ENCODE measurements at regions not wholly inside any gene's neighbourhood (a gene's known extent, or its start where the extent isn't known, plus 50 kb on each side); places are given as distances from the start of the nearest gene placed in this dataset.
"Not testable (repeated sequence)": the region's sequence is repeated elsewhere in the genome, so short reads cannot be mapped to it uniquely, and the experiment has no call there.

- DNase-seq (ENCODE audit: low spot score) = peak; percentile 38
Measured at GRCh38 chr2:8324901-8325300, 357.0 kb upstream of the ID2 start.

DNA sequence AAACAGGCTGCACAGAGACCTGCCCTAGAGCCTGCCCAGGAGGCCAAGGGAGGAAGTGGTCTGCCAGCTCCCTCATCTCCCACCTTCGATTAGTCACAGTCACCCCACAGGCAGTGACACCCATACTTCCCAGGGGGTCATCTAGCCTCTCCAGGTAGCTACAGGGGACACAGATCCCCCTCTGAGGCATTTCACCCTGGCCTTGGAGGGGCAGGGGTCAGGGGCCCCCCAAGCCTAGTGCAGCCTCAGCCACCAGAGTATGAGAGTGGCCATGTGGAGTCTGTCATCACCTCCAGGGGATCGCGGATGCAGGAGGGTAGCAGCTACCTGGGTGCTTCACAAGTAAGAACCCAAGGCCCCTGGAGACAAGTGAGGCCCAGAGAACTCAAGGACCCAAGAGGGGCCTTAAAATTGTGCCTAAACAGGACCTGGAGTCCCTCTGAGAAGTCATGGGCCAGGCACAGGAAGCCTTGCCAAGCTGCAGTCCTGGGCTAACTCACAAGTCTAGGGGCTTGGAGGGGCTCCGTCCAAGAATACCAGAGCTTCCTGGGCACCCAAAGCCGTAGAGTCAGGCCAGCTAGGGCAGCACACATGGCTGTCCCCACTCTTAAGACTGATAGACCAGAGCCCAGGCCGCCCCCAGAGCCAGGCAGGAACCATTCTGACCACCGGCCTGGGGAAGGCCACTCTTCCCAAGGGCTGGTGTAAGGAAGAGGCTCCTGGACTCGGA, 354.3 kb upstream of the ID2 start:
- no peak for DNase-seq (ENCODE audit: low spot score)

- DNase-seq (ENCODE audit: low spot score) = no peak
Measured at GRCh38 chr2:8328217-8328616, 353.6 kb upstream of the ID2 start.

GRCh38 chr2:8329660-8330622, 351.9 kb upstream of the ID2 start:
- DNase-seq (ENCODE audit: low spot score) = no peak

GRCh38 chr2:8331068-8331467, 350.8 kb upstream of the ID2 start:
- DNase-seq (ENCODE audit: low spot score) = no peak

- no peak for DNase-seq (ENCODE audit: low spot score)
Measured at GRCh38 chr2:8332646-8333045, 349.2 kb upstream of the ID2 start.

- no peak for DNase-seq (ENCODE audit: low spot score)
Measured at GRCh38 chr2:8333177-8333831, 348.6 kb upstream of the ID2 start.

DNA sequence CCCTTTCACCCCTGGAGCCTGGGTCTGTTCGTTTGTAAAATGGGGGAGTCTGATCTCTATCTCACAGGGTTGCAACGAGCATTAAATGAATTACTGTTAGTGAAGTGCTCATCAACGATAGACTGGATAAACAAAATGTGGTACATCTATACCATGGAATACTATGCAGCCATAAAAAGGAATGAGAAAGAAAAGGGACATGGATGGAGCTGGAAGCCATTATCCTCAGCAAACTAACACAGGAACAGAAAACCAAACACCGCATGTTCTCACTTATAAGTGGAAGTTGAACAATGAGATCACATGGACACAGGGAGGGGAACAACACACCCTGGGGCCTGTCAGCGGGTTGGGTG, 348.0 kb upstream of the ID2 start:
- not testable (repeated sequence) for DNase-seq (ENCODE audit: low spot score)

DNA sequence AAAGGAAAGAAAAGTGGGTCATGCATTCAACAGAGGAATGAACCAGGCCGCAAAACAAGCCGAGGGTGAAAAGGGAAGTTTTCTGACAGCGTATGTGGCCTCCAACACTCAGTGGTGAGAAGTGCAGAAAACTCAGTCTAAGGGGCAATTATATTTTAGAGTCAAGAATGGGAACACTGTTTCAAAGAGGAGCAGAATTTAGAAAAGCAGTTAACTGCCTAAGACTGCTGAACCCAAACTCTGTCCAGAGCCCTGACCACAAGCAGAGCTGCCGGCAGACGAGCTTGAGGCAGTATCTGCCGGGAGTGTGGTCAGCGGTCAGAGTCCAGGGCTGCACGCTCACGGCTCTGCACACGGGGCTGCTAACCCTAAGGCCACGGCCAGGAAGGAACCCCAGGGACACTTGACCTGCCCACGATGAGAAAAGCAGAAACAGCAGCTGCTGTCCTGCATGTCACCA, 347.0 kb upstream of the ID2 start:
- DNase-seq (ENCODE audit: low spot score) = no peak

DNA sequence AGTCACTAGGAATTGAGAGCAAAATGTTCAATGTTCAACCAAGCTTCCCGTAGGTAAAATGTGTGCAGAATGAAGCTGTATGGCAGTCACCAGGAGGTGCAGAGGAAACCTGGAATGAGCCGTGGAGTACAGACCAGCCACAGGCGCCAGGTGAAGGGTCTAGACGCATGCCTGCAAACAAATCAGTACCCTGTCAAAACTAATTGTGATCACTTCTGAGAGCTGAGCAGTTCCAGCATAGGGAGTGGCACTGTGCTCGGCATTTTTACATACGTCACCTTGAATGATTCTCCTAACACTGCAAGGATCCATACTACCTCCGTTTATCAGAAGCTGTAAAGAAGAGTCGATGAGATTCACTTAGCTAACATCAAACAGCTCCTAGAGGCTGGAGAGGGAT, 346.1 kb upstream of the ID2 start:
- no peak for DNase-seq (ENCODE audit: low spot score)

DNA sequence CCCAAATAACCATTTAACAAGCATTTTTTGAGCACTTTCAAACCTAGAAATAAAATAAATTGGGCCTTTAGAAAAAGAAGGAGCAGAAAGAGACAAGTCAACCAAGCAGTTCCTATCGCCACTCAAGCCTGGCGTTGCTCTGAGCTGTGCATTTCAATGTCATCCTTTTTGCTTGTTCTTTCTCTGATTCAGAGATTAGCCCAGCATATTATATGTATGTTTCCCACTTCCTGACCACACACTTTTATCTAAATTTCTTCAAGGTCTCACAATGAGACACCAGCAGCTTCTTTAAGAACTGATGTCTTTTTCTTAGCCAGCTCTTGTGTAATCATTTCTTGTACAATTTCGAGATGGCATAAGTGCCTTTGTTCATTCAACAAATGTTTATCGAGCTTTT, 344.5 kb upstream of the ID2 start:
- DNase-seq (ENCODE audit: low spot score) = no peak

- no peak for DNase-seq (ENCODE audit: low spot score)
Measured at GRCh38 chr2:8342407-8342806, 339.4 kb upstream of the ID2 start.

GRCh38 chr2:8343031-8343430, 338.8 kb upstream of the ID2 start:
- DNase-seq (ENCODE audit: low spot score) = no peak

DNA sequence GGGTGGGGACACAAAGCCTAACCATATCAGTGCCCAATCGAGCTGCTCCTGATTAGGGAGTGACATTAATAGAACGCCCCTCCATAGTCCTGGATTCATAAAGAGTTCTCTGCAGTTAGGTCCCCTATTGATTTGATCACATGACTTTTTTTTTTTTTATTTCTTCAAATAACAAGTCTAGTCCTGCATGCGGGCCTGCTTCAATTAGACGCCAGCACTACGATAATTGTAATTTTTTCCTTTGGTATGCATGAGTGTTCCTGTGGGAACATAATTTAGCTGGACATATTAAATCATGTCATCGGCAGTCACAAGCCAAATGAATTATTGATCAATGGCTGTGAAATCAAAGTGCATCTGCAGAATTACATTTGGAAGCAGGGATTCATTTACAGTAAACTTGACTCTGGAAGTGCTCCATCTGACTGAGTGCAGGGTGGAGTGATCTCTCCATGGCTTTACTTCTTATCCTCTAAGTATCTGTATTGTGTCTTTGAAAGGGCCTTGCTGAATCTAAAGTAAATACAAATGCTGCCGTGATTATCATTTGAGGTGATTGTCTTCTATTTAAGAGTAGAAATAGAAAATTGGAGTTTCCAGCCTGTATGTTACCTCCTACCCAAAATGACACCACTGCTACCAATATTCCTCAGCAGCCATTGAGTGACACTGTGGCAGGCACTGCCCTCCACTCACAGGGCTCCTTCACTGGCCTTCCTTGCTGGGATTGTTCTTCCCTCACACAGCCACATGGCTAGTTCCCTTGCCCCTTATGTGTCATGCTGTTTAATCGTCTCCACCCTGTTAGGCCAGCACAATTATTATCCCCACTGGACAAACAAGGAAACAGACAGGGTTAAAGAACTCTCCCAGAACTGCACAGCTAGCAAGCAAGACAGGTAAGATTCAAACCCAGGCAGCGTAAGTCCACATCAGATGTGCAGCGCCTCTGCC, 337.4 kb upstream of the ID2 start:
- DNase-seq (ENCODE audit: low spot score) = peak; percentile 51

DNA sequence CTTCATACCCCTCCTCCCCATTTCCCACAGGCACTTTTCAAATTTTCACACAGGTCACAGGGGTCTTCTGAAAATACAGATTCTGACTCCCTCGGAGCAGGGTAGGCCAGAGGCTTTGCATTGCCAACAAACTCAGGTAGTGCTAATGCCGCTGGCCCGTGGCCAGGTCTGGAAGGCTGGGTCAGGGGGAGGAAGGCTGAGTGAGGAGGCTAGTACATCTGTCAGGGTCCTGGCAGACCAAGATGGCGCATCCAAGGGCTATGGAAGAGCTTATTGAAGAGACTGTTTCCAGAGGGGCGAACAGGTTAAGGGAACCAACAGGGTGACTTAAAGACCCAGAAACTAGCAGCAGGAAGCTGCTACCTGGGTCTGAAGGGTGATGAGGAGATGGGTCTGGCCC, 336.7 kb upstream of the ID2 start:
- no peak for DNase-seq (ENCODE audit: low spot score)

GRCh38 chr2:8346208-8346607, 335.6 kb upstream of the ID2 start:
- DNase-seq (ENCODE audit: low spot score) = no peak

- no peak for DNase-seq (ENCODE audit: low spot score)
Measured at GRCh38 chr2:8346706-8347430, 335.0 kb upstream of the ID2 start.

GRCh38 chr2:8348911-8349310, 332.9 kb upstream of the ID2 start:
- DNase-seq (ENCODE audit: low spot score) = not testable (repeated sequence)

- DNase-seq (ENCODE audit: low spot score) = no peak
Measured at GRCh38 chr2:8352296-8352695, 329.6 kb upstream of the ID2 start.

DNA sequence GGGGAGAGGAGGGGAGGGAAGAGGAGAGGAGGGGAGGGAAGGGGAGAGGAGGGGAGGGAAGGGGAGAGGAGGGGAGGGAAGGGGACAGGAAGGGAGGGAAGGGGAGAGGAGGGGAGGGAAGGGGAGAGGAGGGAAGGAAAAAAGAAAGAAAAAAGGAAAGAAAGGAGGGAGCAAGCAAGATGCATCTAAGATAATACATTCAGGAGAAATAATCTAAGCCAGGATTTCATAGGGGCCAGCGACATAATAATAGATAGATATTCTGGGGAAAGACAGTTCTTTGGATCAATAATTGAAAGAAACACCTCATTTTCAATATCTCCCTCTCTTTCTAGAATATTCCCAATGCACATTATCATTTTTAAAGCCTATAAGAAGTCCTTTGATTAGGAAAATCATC, 328.9 kb upstream of the ID2 start:
- no peak for DNase-seq (ENCODE audit: low spot score)
